C4-2B (cell line): ENCODE measurements at regions not wholly inside any gene's neighbourhood (a gene's known extent, or its start where the extent isn't known, plus 50 kb on each side); places are given as distances from the start of the nearest gene placed in this dataset.
A peak's percentile ranks its signal among the peaks of the same experiment; 100 is the strongest.

Source experiments
- H3K27ac ChIP-seq: fragments of 450-650 bp; 2 replicates; pipeline ENCODE4 v1.5.1; 2017
- ZFX ChIP-seq: fragments of 450-650 bp; IDR thresholded peaks from 2 replicates; pipeline ENCODE4 v1.6.1; 2017
- TF ChIP-seq, protein P1 (sequence below): fragments of 450-650 bp; conservative IDR thresholded peaks from 2 replicates; pipeline ENCODE4 v1.5.1; 2017; ENCODE audit warnings: mild to moderate bottlenecking

DNA sequence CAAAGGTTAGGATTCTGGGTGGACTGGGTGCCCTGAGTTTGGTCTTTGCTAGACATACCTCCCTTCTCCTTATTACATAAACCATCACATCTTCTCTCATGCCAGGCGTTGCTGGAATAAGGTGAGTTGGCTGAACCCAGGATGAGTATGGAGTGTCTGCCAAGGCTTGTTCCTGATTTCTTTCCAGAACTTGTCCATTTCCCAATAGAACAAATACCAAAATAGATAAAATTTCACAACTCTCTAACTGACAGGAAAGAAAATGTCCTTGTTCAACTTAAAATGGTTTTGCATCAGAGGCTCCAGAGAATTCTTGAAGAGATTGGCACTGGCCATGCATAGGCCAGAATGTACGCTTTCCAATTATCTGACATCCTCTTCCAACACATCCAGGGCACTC is 291.9 kb downstream of the IGSF11 start:
- TF ChIP-seq, protein P1, sequence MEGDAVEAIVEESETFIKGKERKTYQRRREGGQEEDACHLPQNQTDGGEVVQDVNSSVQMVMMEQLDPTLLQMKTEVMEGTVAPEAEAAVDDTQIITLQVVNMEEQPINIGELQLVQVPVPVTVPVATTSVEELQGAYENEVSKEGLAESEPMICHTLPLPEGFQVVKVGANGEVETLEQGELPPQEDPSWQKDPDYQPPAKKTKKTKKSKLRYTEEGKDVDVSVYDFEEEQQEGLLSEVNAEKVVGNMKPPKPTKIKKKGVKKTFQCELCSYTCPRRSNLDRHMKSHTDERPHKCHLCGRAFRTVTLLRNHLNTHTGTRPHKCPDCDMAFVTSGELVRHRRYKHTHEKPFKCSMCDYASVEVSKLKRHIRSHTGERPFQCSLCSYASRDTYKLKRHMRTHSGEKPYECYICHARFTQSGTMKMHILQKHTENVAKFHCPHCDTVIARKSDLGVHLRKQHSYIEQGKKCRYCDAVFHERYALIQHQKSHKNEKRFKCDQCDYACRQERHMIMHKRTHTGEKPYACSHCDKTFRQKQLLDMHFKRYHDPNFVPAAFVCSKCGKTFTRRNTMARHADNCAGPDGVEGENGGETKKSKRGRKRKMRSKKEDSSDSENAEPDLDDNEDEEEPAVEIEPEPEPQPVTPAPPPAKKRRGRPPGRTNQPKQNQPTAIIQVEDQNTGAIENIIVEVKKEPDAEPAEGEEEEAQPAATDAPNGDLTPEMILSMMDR: no peak
- TF ChIP-seq ZFX: no peak
- H3K27ac ChIP-seq: no peak overlapping the region

DNA sequence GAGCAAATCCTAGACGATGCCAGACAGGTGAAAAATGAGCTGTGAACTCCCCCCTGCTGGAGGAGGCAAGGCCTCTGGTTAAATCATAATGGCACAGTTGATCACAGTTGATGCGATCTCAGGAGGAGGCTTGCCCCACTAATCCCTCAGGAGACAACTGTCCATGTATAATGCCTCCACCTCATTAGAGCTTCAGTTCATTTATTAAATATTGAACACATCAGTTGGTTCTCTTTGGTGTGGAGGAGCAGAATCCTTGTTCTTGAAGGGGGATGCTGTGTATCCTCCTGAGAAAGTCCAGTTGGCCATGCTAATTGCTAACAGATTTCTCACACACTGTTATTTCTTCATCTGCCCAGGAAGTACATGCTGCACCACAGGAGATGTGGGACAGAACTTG is 290.5 kb downstream of the IGSF11 start:
- H3K27ac ChIP-seq: no peak overlapping the region
- TF ChIP-seq, protein P1: no peak
- no peak for TF ChIP-seq ZFX

DNA sequence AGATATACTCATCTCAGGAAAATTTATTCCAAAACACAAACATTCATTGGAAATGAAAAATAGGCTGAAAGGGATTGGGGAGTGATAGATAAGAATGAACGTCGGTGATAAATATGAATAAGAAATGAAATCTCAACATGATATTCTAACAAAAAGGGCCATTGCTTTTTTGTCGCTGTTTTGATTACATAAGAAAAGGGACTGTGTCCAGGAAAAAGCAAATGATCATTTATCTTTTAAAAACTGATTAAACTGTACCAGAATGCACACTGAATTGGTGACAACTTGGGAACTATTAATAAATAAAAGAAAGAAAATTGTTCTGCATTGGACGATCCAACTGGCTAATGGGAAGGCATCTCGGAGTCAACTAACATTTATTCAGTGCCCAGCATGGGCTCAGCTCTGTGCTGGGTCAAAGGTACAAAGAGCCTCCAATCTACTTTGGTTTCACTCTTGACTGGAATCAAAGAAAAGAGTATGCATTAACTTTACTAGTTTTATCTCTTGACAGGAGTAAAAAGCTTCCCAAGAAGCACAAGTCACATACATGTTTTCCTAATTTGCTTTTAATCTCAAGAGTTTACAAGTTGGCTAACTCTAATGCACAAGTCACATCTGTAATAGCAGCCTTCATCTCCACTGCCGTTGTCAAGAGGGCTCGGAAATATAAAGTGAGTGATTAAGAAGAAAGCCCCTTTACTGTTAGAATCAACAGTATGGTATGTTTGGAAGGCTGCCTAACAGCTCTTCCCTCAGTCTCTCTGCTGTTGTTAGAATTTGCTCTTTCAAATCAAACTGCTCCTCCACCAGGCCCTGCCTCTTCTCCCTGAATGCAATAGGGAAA is 280.0 kb downstream of the IGSF11 start:
- H3K27ac ChIP-seq: no peak overlapping the region
- no peak for TF ChIP-seq ZFX
- TF ChIP-seq, protein P1: no peak

DNA sequence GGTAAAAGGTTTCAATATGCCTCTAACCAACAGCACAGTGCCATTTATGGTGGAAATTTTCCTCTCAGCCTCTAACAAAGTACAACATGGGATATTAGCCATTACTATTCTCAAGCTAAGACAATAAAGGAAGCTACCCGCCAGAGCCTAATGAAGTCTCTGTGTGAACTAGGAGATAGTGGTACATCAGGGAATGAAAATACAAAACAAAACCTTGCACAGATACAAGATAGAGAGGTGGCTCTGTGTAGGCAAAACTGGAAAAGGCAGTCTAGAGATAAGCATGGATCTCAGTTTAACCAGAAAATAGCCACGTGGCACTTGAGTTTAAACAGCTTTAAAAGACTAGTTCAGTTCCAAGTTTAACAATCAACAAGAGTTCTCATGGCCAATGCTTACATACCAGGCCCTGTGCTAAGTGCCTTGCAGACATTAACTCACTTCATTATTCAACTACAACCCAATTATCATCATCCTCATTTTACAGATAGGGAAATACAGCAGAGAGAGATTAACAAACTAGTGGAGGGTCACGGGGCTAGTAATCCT is 279.3 kb downstream of the IGSF11 start:
- TF ChIP-seq ZFX: no peak
- TF ChIP-seq, protein P1: no peak
- H3K27ac ChIP-seq: no peak overlapping the region

DNA sequence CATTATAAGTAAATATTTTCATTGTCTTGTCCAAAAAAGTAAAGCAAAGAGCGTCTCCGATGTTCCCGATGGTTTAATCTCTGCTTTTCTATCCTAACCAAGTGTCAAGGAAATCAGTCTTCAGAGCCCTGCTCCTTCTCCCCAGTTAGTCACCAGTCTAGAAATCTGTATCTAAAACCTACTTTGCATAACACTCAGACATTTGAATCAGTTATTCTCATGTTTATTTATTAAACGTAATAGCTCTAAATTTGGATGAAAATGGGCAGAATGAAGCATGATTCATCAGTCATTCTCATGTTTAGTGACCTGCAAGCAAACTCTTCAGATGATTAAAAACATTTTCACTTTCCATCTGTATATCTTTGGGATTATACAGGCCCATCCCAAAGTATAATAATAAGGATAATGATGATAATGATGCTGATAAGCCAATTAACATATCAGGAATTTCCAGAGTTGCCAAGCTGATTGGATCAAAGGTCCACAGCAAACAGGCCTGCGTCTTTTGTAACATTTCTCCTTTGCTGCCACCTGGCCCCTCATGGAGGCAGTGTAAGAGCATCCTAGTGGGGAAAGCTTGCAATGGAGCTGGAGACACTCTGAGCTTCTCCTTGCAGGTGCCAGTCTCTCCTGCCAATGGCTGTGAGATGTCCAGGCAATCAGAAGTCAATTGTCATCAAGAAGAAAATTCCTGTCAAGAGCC is 273.9 kb downstream of the IGSF11 start:
- no peak overlapping the region for H3K27ac ChIP-seq
- no peak for TF ChIP-seq ZFX
- TF ChIP-seq, protein P1: peak; percentile 5; the same call in 1 of the 2 replicates

DNA sequence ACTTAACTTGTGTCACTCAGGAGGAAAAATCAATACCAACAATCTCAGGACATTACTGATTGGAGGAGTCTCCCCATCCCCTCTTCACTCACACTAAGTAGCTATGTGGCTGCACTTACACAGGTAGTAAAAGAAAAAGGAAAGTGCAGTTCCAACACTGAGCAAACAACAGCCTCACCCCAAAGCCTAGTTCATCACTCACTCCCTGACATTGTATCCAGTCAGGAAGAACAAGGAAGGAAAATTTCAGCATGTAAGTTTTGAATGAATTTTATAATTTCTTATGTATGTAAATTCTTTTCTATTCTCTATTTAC is 273.4 kb downstream of the IGSF11 start:
- TF ChIP-seq ZFX: no peak
- TF ChIP-seq, protein P1: no peak
- no peak overlapping the region for H3K27ac ChIP-seq
